Right lobe of liver (tissue), 4 donors: ENCODE measurements at regions not wholly inside any gene's neighbourhood (a gene's known extent, or its start where the extent isn't known, plus 50 kb on each side); places are given as distances from the start of the nearest gene placed in this dataset.

Experiments used
- CTCF ChIP-seq, 4 donors: fragments of 200-600 bp in 3 of 4; fragments of 450-650 bp in 1 of 4; IDR thresholded peaks; one replicate each; pipeline versions ENCODE4 v1.5.1 to v1.8.0; 2016 to 2022; ENCODE audit warnings: antibody characterized with exemption in 4 of 4, mild to moderate bottlenecking in 2 of 4
- POLR2A ChIP-seq: fragments of 450-650 bp; IDR thresholded peaks from one replicate; pipeline ENCODE4 v1.6.1; 2017; ENCODE audit warnings: antibody characterized with exemption, mild to moderate bottlenecking
- donor health status: DM: no; HTN: no; CAD: no.
- donor health status: DM: no; HTN: no; CAD: no.
- donor health status: DM: no; HTN: yes; CAD: no.

GRCh38 chr5:16304846-16305245 lies 125.3 kb upstream of the MARCHF11 start:
- TF ChIP-seq CTCF (IDR thresholded peaks at IDR 0.05), result no peak
- TF ChIP-seq POLR2A, result no peak
